Gastroesophageal sphincter (tissue), 4 donors: ENCODE measurements at regions not wholly inside any gene's neighbourhood (a gene's known extent, or its start where the extent isn't known, plus 50 kb on each side); places are given as distances from the start of the nearest gene placed in this dataset.

Experiments
- ATAC-seq: fragments of 150-250 bp; one replicate; pipeline ENCODE4 v1.9.1; 2016; ENCODE audit warnings: mild to moderate bottlenecking, moderate library complexity
- H3K27ac ChIP-seq, 4 donors: fragments of 200-600 bp; sonication (generic) in 3 of 4; 1 replicate in 3 of 4; 2 replicates in 1 of 4; pipeline ENCODE4 v1.5.1; 2016 to 2019
- H3K27me3 ChIP-seq: fragments of 200-600 bp; sonication (generic); one replicate; pipeline ENCODE4 v1.5.1; 2019
- H3K36me3 ChIP-seq, 2 donors: fragments of 200-600 bp; sonication (generic); one replicate each; pipeline ENCODE4 v1.5.1; 2019; ENCODE audit warnings: control low read depth in 1 of 2
- H3K4me1 ChIP-seq, 3 donors: fragments of 200-600 bp; sonication (generic); 1 replicate in 2 of 3; 2 replicates in 1 of 3; pipeline ENCODE4 v1.5.1; 2016 to 2019; ENCODE audit warnings: control low read depth in 2 of 3
- H3K4me3 ChIP-seq, 2 donors: fragments of 200-600 bp; sonication (generic); one replicate each; pipeline ENCODE4 v1.5.1; 2019; ENCODE audit warnings: mild to moderate bottlenecking in 1 of 2, moderate library complexity in 1 of 2
- H3K9me3 ChIP-seq, 3 donors: fragments of 200-600 bp; sonication (generic); one replicate each; pipeline ENCODE4 v1.5.1; 2017 to 2019; ENCODE audit warnings: control low read depth in 2 of 3
- CTCF ChIP-seq, 4 experiments: fragments of 200-600 bp in 2 of 4; fragments of 450-650 bp in 2 of 4; sonication (generic) in 1 of 4; IDR thresholded peaks; one replicate each; pipeline ENCODE4 v1.5.1; 2017 to 2019; ENCODE audit warnings: antibody characterized with exemption in 4 of 4, mild to moderate bottlenecking in 2 of 4, moderate library complexity in 2 of 4
- EP300 ChIP-seq: sonication (generic); formaldehyde crosslinking; IDR thresholded peaks from one replicate; pipeline ENCODE4 v1.6.1; 2017; ENCODE audit warnings: antibody characterized with exemption, mild to moderate bottlenecking
- POLR2A ChIP-seq, 2 donors: fragments of 450-650 bp; IDR thresholded peaks; one replicate each; pipeline ENCODE4 v1.6.1; 2017; ENCODE audit warnings: antibody characterized with exemption in 2 of 2, mild to moderate bottlenecking in 2 of 2, moderate library complexity in 1 of 2
- POLR2AphosphoS5 ChIP-seq: sonication (generic); formaldehyde crosslinking; IDR thresholded peaks from one replicate; pipeline ENCODE4 v1.6.1; 2017; ENCODE audit warnings: antibody characterized with exemption
- WGBS, 2 donors: methylation state at CpG; one replicate each; pipeline ENCODE4 v1.1.5; 2018; ENCODE audit warnings: low coverage in 1 of 2; 5-methylcytosine and 5-hydroxymethylcytosine counted together

GRCh38 chr15:99921101-99921500, 187.9 kb upstream of the LYSMD4 start:
- Histone ChIP-seq H3K4me3 (no peak overlapping the region), H3K4me1 (peaks cover 0 to 19% (median 5%) of the 10 kb centered on the region in 3 donors), H3K9me3 (no peaks in the 10 kb centered on the region), H3K36me3 (no peaks in the 10 kb centered on the region), H3K27me3 (peaks cover 19% of the 10 kb centered on the region), H3K27ac (no peak overlapping the region)
- 22 to 24% methylated on average over 4 of the region's 4 CpGs for WGBS, 2 donors
- ATAC-seq = no peak
- TF ChIP-seq EP300 (no peak), POLR2AphosphoS5 (no peak), CTCF (IDR thresholded peaks at IDR 0.05) (no peak), POLR2A (IDR thresholded peaks at IDR 0.05) (no peak)

GRCh38 chr15:99918072-99918471, 184.8 kb upstream of the LYSMD4 start:
- no peak for ATAC-seq
- no peak for TF ChIP-seq EP300
- TF ChIP-seq CTCF (IDR thresholded peaks at IDR 0.05) = no peak
- TF ChIP-seq POLR2A (IDR thresholded peaks at IDR 0.05) = no peak
- no peak for TF ChIP-seq POLR2AphosphoS5
- WGBS, 2 donors = 71 to 82% methylated on average over 1 to 3 of the region's 9 CpGs

GRCh38 chr15:99917252-99917651, 184.0 kb upstream of the LYSMD4 start:
- Histone ChIP-seq H3K27me3 (peaks cover 21% of the 10 kb centered on the region), H3K9me3 (no peaks in the 10 kb centered on the region), H3K4me1 (peaks cover 0 to 13% (median 5%) of the 10 kb centered on the region in 3 donors), H3K36me3 (no peaks in the 10 kb centered on the region), H3K27ac (no peak overlapping the region), H3K4me3 (no peak overlapping the region)
- 40 to 55% methylated on average over 3 to 4 of the region's 6 CpGs for WGBS, 2 donors
- no peak for ATAC-seq
- TF ChIP-seq POLR2A (IDR thresholded peaks at IDR 0.05) (no peak), EP300 (no peak), POLR2AphosphoS5 (no peak), CTCF (IDR thresholded peaks at IDR 0.05) (no peak)

More at GRCh38 chr15:99918072-99918471, 184.8 kb upstream of the LYSMD4 start:
- H3K4me3 ChIP-seq = no peak overlapping the region
- H3K9me3 ChIP-seq = no peaks in the 10 kb centered on the region
- H3K27ac ChIP-seq = no peak overlapping the region
- H3K27me3 ChIP-seq = peaks cover 21% of the 10 kb centered on the region
- peaks cover 0 to 13% (median 5%) of the 10 kb centered on the region in 3 donors for H3K4me1 ChIP-seq
- no peaks in the 10 kb centered on the region for H3K36me3 ChIP-seq

GRCh38 chr15:99916668-99917223, 183.5 kb upstream of the LYSMD4 start:
- no peak for TF ChIP-seq CTCF (IDR thresholded peaks at IDR 0.05)
- TF ChIP-seq EP300 = no peak
- TF ChIP-seq POLR2A (IDR thresholded peaks at IDR 0.05) = no peak
- no peak for TF ChIP-seq POLR2AphosphoS5
- Histone ChIP-seq H3K4me3 (no peak overlapping the region), H3K27me3 (peaks cover 21% of the 10 kb centered on the region), H3K27ac (no peak overlapping the region), H3K36me3 (no peaks in the 10 kb centered on the region), H3K9me3 (no peaks in the 10 kb centered on the region), H3K4me1 (peaks cover 0 to 13% (median 5%) of the 10 kb centered on the region in 3 donors)
- ATAC-seq = no peak
- 68% methylated on average over 4 of the region's 10 CpGs; no CpG with 5 or more reads in 1 of the 2 donors for WGBS, 2 donors

GRCh38 chr15:99914723-99915122, 181.5 kb upstream of the LYSMD4 start:
- Histone ChIP-seq H3K4me1 (peaks cover 0 to 13% (median 5%) of the 10 kb centered on the region in 3 donors), H3K27ac (no peak overlapping the region), H3K9me3 (no peaks in the 10 kb centered on the region), H3K4me3 (no peak overlapping the region), H3K36me3 (no peaks in the 10 kb centered on the region), H3K27me3 (peaks cover 21% of the 10 kb centered on the region)
- no peak for TF ChIP-seq CTCF (IDR thresholded peaks at IDR 0.05)
- TF ChIP-seq POLR2A (IDR thresholded peaks at IDR 0.05) = no peak
- no peak for TF ChIP-seq EP300
- TF ChIP-seq POLR2AphosphoS5 = no peak
- 80 to 84% methylated on average over 2 to 3 of the region's 3 CpGs for WGBS, 2 donors
- no peak for ATAC-seq
